ENCODE measurements at regions not wholly inside any gene's neighbourhood (a gene's known extent, or its start where the extent isn't known, plus 50 kb on each side); places are given as distances from the start of the nearest gene placed in this dataset.

GRCh38 chr18:56021809-56022195 is 433.8 kb upstream of the TCF4 start:
- Histone ChIP-seq H3K36me3 (ENCODE audit: control insufficient read depth in 2 of 2, insufficient read depth in 2 of 2, low read length in 1 of 2) (no peaks in the 10 kb centered on the region), H3K4me2 (ENCODE audit: control insufficient read depth, insufficient read depth) (no peak overlapping the region), H3K9me3 (replicated peaks; ENCODE audit: control insufficient read depth, insufficient read depth, low read length) (no peaks in the 10 kb centered on the region), H3K27me3 (replicated peaks in 1 of 2; ENCODE audit: control insufficient read depth in 2 of 2, insufficient read depth in 2 of 2, low read length in 1 of 2) (no peaks in the 10 kb centered on the region), H3K9ac (ENCODE audit: control insufficient read depth, insufficient read depth, low read length) (no peak overlapping the region), H3K79me2 (ENCODE audit: control insufficient read depth, insufficient read depth, low read length) (no peaks in the 10 kb centered on the region), H4K20me1 (ENCODE audit: control insufficient read depth, insufficient read depth) (no peaks in the 10 kb centered on the region), H3K27ac (ENCODE audit: control insufficient read depth, insufficient read depth) (no peak overlapping the region), H2AFZ (ENCODE audit: control insufficient read depth, low read depth, low read length) (no peak overlapping the region), H3K4me1 (ENCODE audit: control insufficient read depth, insufficient read depth, low read length) (no peaks in the 10 kb centered on the region), H3K4me3 (no peak overlapping the region)
- no TSS peak for BruUV-seq (replicated peaks)
- ChIA-PET CTCF (no interaction called here), POLR2A (no interaction called here), SMC1A (ENCODE audit: uncharacterized antibody, unreplicated experiment) (interaction anchor here (0.6 to 0.9 kb wide), 3 partner anchors 303 to 903 kb away, joined by 3 read pairs; no protein-coding TSS in a partner anchor), RAD21 (ENCODE audit: unreplicated experiment) (no interaction called here)
- intact Hi-C loops (cut with micrococcal nuclease; ENCODE audit: unreplicated experiment) (no loop called here), in situ Hi-C loops (cut with MboI) (no loop called here)
- no peak for FAIRE-seq
- ATAC-seq: no peak
- DNase-seq (ENCODE audit: low read depth, low spot score): no peak
- 36% methylated on average over 1 of the region's 1 CpG for WGBS (ENCODE audit: insufficient coverage, insufficient replicate concordance, low lambda C conversion rate, missing lambda C conversion rate)
- TF ChIP-seq MYC (IDR thresholded peaks at IDR 0.05; ENCODE audit: insufficient read depth, insufficient read length, insufficient replicate concordance, low read length, severe bottlenecking) (no peak), ZBTB40 (IDR thresholded peaks at IDR 0.05; ENCODE audit: borderline replicate concordance) (no peak), FOXK2 (IDR thresholded peaks at IDR 0.05) (no peak), ELK1 (IDR thresholded peaks at IDR 0.05; ENCODE audit: low read depth, low read length) (no peak), MEF2B (IDR thresholded peaks at IDR 0.05; ENCODE audit: partially characterized antibody, poor library complexity, severe bottlenecking) (no peak), HDAC6 (IDR thresholded peaks at IDR 0.05; ENCODE audit: unreplicated experiment) (no peak), POLR2AphosphoS2 (IDR thresholded peaks at IDR 0.05; ENCODE audit: low read depth, low read length) (no peak), NR2C2 (IDR thresholded peaks at IDR 0.05; ENCODE audit: borderline replicate concordance, control insufficient read depth, insufficient read length, low read depth) (no peak), NFIC (IDR thresholded peaks at IDR 0.05; ENCODE audit: low read depth, low read length) (no peak), IRF4 (IDR thresholded peaks at IDR 0.05; ENCODE audit: low read depth, low read length) (no peak), ZNF687 (IDR thresholded peaks at IDR 0.05) (no peak), BCL3 (IDR thresholded peaks at IDR 0.05; ENCODE audit: borderline replicate concordance, insufficient read depth, low read depth, low read length, poor library complexity, severe bottlenecking) (no peak), RELA (IDR thresholded peaks at IDR 0.05; ENCODE audit: borderline replicate concordance, partially characterized antibody) (no peak)
